Transverse colon (tissue), 4 donors: ENCODE measurements at regions not wholly inside any gene's neighbourhood (a gene's known extent, or its start where the extent isn't known, plus 50 kb on each side); places are given as distances from the start of the nearest gene placed in this dataset.

Experiments
- DNase-seq: peaks from one replicate; pipeline ENCODE4 v3.0.0-alpha.2; 2019
- H3K27ac ChIP-seq, 4 donors: fragments of 200-600 bp; sonication (generic); 2 replicates each; pipeline ENCODE4 v1.5.1; 2016 to 2018; ENCODE audit warnings: inconsistent platforms in 4 of 4
- H3K27me3 ChIP-seq: fragments of 200-600 bp; sonication (generic); 2 replicates; pipeline ENCODE4 v1.5.1; 2017; ENCODE audit warnings: inconsistent platforms
- H3K36me3 ChIP-seq, 4 donors: fragments of 200-600 bp; sonication (generic); 2 replicates each; pipeline ENCODE4 v1.5.1; 2017 to 2019; ENCODE audit warnings: inconsistent platforms in 4 of 4
- H3K4me1 ChIP-seq, 4 donors: fragments of 200-600 bp; sonication (generic); 2 replicates each; pipeline ENCODE4 v1.5.1; 2017 to 2020; ENCODE audit warnings: inconsistent platforms in 4 of 4
- H3K4me3 ChIP-seq, 4 donors: fragments of 200-600 bp; sonication (generic); 1 replicate in 1 of 4; 2 replicates in 3 of 4; pipeline versions ENCODE4 v1.5.1 to v1.6.1; 2017 to 2019; ENCODE audit warnings: inconsistent platforms in 4 of 4
- H3K9me3 ChIP-seq, 2 donors: fragments of 200-600 bp; sonication (generic); 2 replicates each; pipeline ENCODE4 v1.5.1; 2017 to 2019; ENCODE audit warnings: inconsistent platforms in 2 of 2
- CTCF ChIP-seq, 5 experiments: fragments of 200-600 bp in 3 of 5; fragments of 450-650 bp in 2 of 5; sonication (generic) in 3 of 5; IDR thresholded peaks; 1 replicate in 2 of 5; 2 replicates in 3 of 5; pipeline ENCODE4 v1.5.1; 2016 to 2017; ENCODE audit warnings: antibody characterized with exemption in 5 of 5, inconsistent platforms in 3 of 5, mild to moderate bottlenecking in 2 of 5, moderate library complexity in 1 of 5
- EP300 ChIP-seq: sonication (generic); formaldehyde crosslinking; IDR thresholded peaks from one replicate; pipeline ENCODE4 v1.6.1; 2017; ENCODE audit warnings: antibody characterized with exemption, low read depth
- POLR2A ChIP-seq: fragments of 450-650 bp; IDR thresholded peaks from one replicate; pipeline ENCODE4 v1.6.1; 2016; ENCODE audit warnings: antibody characterized with exemption, mild to moderate bottlenecking, moderate library complexity
- POLR2AphosphoS5 ChIP-seq, 3 donors: sonication (generic); formaldehyde crosslinking; IDR thresholded peaks; one replicate each; pipeline ENCODE4 v1.6.1; 2016; ENCODE audit warnings: antibody characterized with exemption in 3 of 3
- WGBS, 2 donors: methylation state at CpG; one replicate each; pipeline ENCODE4 v1.1.5; 2018; ENCODE audit warnings: low coverage in 1 of 2; 5-methylcytosine and 5-hydroxymethylcytosine counted together
- in situ Hi-C, 4 donors: fragments of 200-750 bp; cut with MboI; loops; one replicate each; pipeline versions ENCODE4 v1.15.0 to v1.15.1; 2017; ENCODE audit warnings: low sequenced_read_pairs in 3 of 4, low pct_ligation_motif_present in 1 of 4, low pct_unique_long_range_greater_than_20kb in 1 of 4
- intact Hi-C: fragments of 100-400 bp; cut with DNase I; formaldehyde crosslinking; loops from one replicate; pipeline ENCODE4 v1.15.1; 2023; ENCODE audit warnings: low total_unique reads

- no peak overlapping the region for H3K27ac ChIP-seq
- H3K4me1 ChIP-seq: no peaks in the 10 kb centered on the region
- no peak overlapping the region for H3K4me3 ChIP-seq
- intact Hi-C loops (no loop called here), in situ Hi-C loops (no loop called here)
- no peaks in the 10 kb centered on the region for H3K36me3 ChIP-seq
- no peaks in the 10 kb centered on the region for H3K9me3 ChIP-seq
- H3K27me3 ChIP-seq: no peaks in the 10 kb centered on the region
- TF ChIP-seq CTCF (IDR thresholded peaks at IDR 0.05): no peak
- no peak for TF ChIP-seq POLR2A
- TF ChIP-seq EP300: no peak
- no peak for TF ChIP-seq POLR2AphosphoS5 (IDR thresholded peaks at IDR 0.05)
- no peak for DNase-seq
- WGBS, 2 donors: 90 to 93% methylated on average over 2 of the region's 2 CpGs
Measured at GRCh38 chr6:119961450-119961849, 611.9 kb upstream of the MAN1A1 start.

GRCh38 chr6:119960456-119960855 is 610.9 kb upstream of the MAN1A1 start:
- Histone ChIP-seq H3K27ac (no peak overlapping the region), H3K27me3 (no peaks in the 10 kb centered on the region), H3K9me3 (no peaks in the 10 kb centered on the region), H3K36me3 (no peaks in the 10 kb centered on the region), H3K4me3 (no peak overlapping the region), H3K4me1 (no peaks in the 10 kb centered on the region)
- DNase-seq: no peak
- 77 to 80% methylated on average over 5 of the region's 5 CpGs for WGBS, 2 donors
- intact Hi-C loops (no loop called here), in situ Hi-C loops (no loop called here)
- TF ChIP-seq POLR2AphosphoS5 (IDR thresholded peaks at IDR 0.05) (no peak), EP300 (no peak), POLR2A (no peak), CTCF (IDR thresholded peaks at IDR 0.05) (no peak)

GRCh38 chr6:119960036-119960435 is 610.5 kb upstream of the MAN1A1 start:
- 72 to 73% methylated on average over 3 of the region's 3 CpGs for WGBS, 2 donors
- intact Hi-C loops: no loop called here
- DNase-seq: no peak
- Histone ChIP-seq H3K4me1 (no peaks in the 10 kb centered on the region), H3K4me3 (no peak overlapping the region), H3K36me3 (no peaks in the 10 kb centered on the region), H3K27me3 (no peaks in the 10 kb centered on the region), H3K9me3 (no peaks in the 10 kb centered on the region), H3K27ac (no peak overlapping the region)
- TF ChIP-seq EP300 (no peak), POLR2AphosphoS5 (IDR thresholded peaks at IDR 0.05) (no peak), CTCF (IDR thresholded peaks at IDR 0.05) (no peak), POLR2A (no peak)
- in situ Hi-C loops: no loop called here

GRCh38 chr6:119957195-119957594 is 607.6 kb upstream of the MAN1A1 start:
- no peak for DNase-seq
- Histone ChIP-seq H3K36me3 (no peaks in the 10 kb centered on the region), H3K4me1 (no peaks in the 10 kb centered on the region), H3K27ac (no peak overlapping the region), H3K4me3 (no peak overlapping the region), H3K9me3 (no peaks in the 10 kb centered on the region), H3K27me3 (no peaks in the 10 kb centered on the region)
- intact Hi-C loops (no loop called here), in situ Hi-C loops (no loop called here)
- no peak for TF ChIP-seq EP300
- TF ChIP-seq CTCF (IDR thresholded peaks at IDR 0.05): no peak
- no peak for TF ChIP-seq POLR2AphosphoS5 (IDR thresholded peaks at IDR 0.05)
- TF ChIP-seq POLR2A: no peak
- WGBS, 2 donors: 76 to 83% methylated on average over 1 to 3 of the region's 3 CpGs
